Activated CD4-positive, alpha-beta T cell treated with anti-CD3 and anti-CD28 coated beads for 4 hours (primary cell): ENCODE measurements at regions not wholly inside any gene's neighbourhood (a gene's known extent, or its start where the extent isn't known, plus 50 kb on each side); places are given as distances from the start of the nearest gene placed in this dataset.
"Not testable (repeated sequence)": the region's sequence is repeated elsewhere in the genome, so short reads cannot be mapped to it uniquely, and the experiment has no call there.

ENCODE experiments used
- DNase-seq, 2 donors: peaks; one replicate each; pipeline ENCODE4 v3.0.0-alpha.2; 2020

DNA sequence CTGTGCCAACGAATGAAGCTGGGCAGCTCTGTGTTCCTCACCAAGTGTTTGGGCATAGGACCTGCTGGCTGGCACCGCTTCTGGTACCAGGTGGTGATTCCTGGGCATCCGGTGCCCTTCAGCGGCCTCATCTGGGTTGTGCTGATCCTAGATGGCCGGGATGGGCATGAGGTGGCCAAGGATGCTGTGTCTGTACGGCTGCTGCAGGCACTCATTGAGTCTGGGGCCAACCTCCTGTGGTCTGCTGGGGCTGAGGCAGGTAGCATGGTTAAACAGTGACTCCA, 96.1 kb upstream of the PLEKHM1 start:
- DNase-seq: not testable (repeated sequence)

DNA sequence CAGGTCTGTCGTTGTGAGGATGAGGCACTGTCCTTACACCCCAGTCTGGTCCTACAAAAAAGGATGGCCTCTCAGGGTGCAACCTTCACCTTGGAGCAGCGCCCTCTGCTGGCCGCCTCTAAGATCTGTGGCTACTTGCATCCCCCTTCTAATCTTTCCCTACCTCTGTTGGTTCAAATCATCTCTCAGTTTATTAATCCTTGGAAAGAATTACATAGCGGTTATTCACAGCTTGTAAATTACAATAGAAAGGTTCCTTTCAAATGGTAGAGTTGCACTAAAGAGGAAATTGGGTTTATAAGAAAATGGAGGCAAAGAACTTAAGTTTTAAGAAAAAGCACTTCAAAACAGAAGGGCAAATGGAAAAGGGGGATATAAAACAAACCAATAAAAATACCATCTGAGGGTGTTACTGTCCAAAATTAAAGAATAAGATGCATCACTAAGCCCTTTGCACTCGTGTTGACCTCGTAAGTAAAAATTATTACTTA, 102.0 kb upstream of the PLEKHM1 start:
- DNase-seq: peak; percentile 60 to 73

DNA sequence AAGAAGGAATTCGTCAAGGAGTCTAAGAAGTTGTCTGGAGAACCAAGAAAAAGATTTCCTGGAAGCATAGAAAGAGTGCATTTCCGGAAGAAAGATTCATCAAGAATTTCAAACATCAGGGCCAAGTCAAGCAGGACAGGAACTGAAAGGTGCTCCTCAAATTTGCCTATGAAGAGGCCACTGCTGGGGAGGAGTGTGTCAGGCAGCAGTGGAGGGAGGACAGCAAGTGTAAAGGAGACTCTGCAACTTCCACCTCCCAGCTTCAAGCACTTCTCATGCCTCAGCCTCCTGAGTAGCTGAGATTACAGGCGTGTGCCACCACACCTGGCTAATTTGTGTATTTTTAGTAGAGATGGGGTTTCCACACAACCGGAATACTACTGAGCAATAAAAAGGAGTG, 105.8 kb upstream of the PLEKHM1 start:
- DNase-seq: not testable (repeated sequence)

DNA sequence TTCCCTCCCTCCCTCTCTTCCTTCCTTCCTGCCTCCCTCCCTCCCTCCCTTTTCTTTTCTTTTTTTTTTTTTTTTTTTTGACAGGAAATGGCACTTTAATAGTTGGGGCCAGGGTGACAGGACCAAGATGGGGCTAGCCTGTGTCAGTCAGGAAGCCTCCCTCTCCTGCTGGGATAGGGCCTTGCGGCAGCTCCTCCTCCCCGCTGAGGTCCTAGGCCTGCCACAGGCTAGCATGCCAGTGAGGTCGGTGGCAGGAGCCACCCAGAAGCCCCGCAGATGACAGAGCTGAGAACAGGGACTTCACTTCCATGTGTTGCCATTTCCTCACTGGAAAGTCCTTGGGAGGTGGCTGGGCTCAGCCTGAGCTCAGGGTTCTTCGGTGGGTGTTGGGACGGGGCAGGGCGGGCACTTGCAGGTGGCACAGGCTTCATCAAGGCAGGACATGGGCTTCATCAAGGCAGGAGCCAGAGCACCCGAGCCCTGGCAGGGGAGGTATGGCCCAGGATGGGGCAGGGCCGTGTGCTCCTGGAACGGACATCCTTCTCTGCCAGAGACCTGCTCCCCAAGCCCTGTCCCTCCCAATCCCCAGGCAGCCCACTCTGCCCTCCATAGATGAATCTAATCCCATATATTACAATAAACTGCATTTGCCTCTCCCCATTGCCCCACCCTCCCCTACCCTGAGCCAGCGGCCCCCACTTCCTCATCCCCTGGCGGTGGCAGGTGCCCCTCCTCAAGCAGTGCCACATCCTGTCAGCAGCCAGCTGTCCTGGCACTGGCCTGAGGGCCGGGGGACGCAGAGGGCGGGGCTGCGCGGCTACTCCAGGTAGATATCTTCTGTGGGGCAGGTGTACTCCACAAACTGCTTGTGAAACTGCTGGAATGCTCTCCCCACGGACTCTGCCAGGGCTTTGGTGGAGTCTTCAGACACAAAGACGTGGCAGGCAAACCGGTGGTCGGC, 109.8 kb upstream of the PLEKHM1 start:
- DNase-seq: not testable (repeated sequence)

DNA sequence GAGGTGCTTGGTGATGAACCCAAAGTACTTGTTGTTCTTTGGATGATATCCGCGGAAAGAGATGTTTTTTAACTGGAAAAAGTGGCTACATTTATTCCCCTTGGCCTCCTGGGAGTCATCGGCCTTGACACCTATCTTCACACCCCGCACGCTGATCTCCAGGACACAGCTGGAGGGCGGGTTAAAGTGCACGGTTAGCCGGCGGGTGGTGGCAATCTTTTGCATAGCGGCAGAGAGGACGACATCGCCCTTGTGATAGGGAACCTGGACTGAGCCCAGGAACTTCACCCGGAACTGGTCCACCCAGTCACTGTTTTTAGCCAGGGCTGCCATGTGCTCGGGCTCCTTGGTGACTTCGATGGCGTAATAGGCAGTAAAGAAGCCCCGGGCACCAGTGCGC, 110.5 kb upstream of the PLEKHM1 start:
- not testable (repeated sequence) for DNase-seq

DNA sequence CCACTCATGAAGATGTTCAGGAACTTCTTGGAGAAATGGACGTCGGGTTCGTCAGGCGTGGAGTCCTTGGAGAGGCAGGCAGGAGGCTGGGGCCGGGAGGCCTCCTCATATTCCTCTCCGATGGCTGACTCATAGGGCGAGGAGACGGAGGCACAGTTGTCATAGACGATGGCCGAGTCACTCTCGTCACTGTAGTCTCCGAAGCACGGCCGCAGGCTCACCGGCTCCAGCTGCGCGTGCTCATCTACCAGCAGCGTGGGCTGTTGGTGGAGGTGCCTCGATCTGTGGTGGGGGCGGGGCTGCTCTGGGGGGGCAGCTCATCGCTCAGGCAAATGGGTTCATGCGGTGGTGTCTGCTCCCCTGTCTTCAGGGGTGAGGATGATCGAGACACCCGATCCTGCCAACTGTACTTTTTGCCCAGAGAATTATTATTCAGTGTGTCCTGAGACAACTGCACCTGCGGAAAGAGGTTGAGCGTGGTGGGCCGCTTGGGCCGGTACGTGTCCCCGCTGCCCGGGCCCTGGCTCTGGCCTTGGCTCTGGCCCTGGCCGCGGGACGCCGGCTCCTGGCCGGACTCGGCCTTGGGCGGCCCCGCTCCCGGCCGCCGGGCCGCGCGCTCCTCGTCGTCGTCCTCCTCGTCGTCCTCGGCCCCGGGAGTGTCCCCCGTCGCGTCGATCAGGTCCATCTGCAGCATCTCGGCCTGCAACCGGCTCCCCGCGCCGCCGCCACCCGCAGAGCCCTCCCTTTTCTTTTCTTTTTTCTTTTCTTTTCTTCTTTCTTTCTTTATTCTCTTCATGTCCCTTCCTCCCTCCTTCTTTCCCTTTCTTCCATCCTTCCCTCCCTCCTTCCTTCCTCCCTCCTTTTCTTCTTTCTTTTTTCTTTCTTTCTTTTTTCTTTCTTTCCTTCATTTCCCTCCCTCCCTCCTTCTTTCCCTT, 111.4 kb upstream of the PLEKHM1 start:
- DNase-seq: not testable (repeated sequence)

DNA sequence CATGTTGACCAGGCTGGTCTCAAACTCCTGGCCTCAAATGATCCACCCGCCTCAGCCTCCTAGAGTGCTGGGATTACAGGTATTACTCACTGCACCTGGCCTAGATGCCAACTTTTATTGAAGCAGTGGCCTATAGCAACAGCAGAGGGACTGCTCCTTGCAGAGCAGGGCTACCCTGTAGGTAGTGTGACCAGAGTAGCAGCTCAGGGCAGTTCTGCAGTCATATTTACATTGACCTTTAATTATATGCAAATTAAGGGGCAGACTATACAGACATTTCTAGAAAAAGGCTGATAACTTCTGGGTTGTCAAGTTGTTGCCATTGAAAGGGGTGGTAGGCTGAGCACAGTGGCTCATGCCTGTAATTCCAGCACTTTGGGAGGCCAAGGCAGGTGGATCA, 115.2 kb upstream of the PLEKHM1 start:
- DNase-seq: not testable (repeated sequence)

DNA sequence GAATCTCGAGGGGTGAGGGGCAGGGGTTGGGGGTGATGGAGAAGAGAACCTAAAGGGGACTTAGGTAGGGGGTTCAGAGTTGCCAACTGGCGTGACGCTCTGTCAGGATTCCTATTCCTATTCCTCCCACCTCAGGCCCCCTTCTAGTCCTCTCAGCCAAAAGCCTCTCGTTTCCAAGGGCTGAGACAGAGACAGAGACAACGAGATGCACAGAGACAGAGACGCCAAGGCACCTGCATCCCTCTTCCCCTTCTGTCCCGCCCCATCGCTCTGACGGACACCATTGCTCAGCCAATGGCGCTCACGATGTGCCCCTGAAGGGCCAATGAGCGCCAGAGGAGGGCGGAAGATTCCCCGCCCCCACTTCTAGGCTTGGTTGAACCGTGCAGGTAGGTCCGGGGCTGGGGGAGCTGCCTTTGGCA, 129.5 kb upstream of the PLEKHM1 start:
- DNase-seq: peak; percentile 75 to 87

DNA sequence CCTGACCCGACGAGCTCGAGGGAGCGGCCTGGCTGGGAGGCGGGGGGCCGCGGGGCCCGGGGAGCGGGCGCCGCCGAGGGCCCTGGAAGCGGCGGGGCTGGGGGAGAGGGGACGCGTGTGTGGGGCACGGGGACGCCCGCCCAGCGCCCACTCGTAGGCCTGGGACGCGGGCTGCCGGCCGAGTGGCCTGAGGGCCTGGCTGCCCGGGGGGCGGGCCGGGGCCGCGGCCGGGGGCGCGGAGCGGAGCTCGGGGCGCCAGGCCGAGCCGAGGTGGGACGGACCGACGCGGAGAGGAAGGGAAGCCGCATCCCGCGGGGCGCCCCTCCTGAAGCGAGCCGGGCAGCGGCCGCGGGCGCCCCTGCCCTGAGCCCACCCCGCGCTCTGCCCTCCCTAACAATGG, 129.9 kb upstream of the PLEKHM1 start:
- DNase-seq: peak in 1 of 2 donors; percentile 25

DNA sequence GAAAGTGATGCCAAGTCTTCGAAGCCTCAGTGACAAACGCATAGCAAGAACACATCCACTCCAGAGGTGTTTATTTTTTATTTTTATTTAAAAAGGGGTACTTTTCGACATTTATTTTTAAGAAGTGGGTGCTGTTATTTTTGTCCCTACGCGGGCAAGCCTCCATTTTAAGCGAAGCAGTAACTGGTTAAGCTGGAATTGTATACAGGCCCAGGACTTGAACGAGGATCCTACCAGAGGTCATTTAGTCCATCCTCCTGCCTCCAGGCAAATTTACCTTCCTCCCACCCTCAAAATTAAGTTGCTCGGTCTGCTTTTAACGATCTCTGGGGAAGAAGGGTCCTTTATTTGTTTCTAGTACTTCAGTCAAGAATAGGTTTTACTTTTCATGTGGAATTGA, 130.6 kb upstream of the PLEKHM1 start:
- DNase-seq: not testable (repeated sequence)

DNA sequence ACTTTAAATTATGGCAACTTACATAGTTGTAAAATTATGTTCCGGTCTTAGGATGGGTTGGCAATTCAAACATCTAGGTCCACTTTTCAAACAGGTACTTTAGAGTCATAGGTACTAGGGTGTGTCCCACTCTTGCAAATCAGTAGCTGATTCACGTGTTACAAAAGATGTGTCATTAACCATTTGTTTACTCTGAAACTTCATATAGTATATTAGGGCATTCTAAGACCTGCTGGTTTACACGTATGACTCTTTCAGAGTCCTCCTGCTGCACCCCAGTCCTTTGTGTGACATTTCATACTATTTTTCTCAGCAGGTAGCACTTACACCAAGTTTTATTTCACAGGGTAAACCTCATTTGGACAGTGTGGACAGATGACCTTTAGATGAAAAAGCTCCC, 131.8 kb upstream of the PLEKHM1 start:
- not testable (repeated sequence) for DNase-seq

DNA sequence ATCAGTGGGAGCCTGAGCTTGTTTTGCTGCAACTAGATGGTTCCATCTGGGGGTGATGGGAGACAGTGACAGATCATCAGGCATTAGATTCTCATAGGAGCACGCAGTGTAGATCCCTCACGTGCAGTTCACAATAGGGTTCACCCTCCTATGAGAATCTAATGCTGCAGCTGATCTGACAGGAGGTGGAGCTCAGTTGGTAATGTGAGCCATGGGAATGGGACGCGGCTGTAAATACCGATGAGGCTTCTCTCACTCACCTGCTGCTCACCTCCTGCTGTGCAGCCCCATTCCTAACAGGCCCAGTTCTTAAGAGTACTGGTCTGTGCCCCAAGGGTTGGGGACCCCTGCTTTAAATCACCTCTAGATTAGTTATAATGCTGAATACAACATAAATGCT, 137.5 kb upstream of the PLEKHM1 start:
- no peak for DNase-seq

DNA sequence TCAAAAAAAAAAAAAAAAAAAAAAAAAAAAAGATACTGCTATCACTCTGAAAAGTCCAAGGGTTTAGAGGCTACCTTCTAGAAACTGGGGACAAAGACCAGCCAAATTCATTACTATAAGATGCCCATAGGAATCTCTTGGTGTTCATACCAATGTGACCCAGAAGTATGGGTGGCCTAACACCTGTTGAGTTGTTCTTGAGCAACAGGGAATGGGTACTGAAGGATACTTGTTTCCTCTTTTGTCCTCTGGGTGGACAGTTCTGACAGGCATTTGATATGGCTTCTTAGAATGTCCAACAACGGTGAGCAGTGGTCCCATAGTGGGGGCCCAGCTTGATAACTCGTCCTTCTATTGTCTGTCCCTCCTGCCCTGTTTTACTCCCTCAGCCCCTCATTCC, 141.4 kb upstream of the PLEKHM1 start:
- DNase-seq: no peak

DNA sequence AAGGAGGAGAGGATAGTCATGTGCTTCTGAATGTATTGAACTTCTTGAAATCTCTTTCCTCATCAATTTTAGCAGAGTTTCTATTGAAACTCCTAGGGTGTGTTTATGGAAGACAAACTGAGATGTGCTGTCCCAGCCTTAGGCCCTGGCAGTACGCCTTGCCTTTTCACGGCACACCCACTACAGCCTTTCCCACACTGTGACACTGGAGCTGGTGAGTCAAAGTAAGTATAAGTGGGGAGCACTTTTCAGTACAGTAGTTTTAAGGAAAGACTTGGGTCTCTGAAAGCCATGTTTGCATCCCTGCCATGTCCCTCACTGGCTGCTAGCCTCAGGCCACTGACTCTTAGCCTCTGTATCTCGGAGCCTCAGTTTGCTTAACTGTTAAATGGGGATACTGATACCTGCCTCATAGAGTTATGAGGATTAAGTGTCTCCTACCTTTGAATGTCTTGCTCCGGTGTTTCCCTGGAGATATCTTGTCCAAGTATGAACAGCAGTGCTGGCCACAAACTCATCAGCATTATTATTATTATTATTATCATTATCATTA, 144.7 kb upstream of the CRHR1 start:
- DNase-seq: no peak

DNA sequence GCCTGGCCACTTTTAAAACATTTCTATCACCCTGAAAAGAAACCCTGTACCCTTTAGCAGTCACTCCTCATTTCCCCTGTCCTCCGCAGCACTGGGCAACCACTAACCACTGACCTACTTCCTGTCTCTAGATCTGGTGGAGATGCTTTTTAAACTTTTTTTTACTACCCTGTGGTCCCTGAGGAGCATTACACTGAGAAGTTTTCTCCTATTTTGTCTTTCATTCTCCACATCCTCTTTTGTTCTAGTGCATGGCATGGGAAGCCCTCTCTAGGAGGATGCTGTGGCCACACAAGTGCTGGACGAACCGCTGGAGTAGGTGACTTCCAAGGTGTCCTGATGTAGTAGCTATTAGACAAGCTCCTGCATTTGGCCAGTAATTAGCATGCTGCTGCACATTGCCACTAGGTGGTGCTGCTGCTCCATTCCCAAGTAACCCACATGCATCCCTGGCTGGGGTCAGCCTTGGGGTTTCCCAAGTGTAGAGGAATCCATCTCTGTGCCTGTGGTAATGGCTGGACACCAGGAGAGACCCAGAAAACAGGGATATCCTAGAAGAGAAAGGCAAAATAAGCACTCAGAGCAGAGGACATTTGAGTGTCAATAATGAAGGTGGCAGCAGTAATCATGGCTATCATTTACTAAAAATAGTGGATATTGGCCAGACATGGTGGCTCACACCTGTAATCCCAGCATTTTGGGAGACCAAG, 143.8 kb upstream of the CRHR1 start:
- peak; percentile 71 to 76 for DNase-seq

DNA sequence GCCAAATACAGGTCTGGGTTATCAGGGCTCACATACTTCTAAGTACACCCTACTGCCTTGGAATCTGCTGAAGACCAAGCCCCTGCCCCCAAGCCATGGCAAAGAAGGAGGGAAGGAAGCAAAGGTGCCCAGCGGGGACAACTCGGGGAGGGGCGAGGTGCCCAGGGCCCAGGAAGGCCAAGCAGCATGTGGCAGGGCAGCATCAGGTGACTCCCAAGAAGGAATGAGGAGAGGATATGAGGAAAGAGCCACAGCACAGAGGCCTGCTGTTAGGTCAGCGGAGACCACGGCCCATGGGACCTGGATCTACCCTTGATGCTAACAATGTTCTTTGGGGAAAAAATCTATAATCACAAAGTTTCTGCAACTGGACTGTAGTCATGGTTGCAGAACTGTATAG, 142.6 kb upstream of the CRHR1 start:
- no peak for DNase-seq

DNA sequence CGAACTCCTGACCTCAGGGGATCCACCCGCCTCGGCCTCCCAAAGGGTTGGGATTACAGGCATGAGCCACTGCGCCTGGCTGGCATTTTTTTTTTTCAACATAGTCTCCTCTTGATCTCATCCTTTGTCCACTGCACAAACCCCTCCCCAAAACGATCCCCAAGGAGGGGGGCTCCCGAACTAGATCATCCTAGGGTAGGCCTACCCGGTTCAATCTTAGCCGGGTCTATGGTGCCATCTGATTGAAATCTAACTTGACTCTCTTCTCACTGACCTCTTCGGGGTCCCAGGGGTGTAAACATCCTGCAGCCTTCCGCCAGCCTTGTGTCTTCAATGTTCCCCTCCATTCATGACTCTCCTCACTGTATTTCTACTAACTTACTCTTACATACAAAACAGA, 140.5 kb upstream of the CRHR1 start:
- DNase-seq: no peak

DNA sequence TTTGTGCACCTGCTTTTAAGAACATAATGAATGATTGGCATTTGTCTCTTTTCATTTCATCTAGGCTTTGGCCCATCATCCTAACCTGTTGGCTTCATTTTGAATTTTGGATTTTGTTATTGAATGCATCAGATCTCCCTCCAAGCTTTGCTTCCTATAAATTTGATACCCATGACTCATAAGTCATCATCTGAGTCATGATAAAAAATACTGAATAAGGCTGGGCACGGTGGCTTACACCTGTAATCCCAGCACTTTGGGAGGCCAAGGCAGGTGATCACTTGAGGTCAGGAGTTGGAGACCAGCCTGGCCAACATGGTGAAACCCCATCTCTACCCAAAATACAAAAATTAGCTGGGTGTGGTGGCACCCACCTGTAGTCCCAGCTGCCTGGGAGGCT, 139.5 kb upstream of the CRHR1 start:
- DNase-seq: not testable (repeated sequence)

DNA sequence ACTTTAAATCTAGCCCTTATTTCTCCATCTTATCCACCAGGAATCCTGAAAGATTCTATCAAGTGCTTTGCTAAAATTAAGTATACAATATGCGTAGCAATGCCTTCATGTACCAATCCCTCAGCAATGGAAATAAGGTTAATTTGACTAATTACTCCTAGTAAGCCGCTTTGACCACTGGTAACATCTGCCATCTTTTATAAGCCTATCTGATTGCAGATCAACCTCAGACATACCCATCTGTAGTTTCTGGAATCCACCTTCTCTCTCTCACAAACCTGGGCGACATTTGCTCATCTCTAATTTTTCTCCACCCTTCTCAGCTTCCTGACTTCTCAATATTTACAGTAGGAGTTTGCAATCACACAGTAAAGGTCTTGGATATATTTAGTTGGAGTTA, 138.8 kb upstream of the CRHR1 start:
- DNase-seq: no peak

DNA sequence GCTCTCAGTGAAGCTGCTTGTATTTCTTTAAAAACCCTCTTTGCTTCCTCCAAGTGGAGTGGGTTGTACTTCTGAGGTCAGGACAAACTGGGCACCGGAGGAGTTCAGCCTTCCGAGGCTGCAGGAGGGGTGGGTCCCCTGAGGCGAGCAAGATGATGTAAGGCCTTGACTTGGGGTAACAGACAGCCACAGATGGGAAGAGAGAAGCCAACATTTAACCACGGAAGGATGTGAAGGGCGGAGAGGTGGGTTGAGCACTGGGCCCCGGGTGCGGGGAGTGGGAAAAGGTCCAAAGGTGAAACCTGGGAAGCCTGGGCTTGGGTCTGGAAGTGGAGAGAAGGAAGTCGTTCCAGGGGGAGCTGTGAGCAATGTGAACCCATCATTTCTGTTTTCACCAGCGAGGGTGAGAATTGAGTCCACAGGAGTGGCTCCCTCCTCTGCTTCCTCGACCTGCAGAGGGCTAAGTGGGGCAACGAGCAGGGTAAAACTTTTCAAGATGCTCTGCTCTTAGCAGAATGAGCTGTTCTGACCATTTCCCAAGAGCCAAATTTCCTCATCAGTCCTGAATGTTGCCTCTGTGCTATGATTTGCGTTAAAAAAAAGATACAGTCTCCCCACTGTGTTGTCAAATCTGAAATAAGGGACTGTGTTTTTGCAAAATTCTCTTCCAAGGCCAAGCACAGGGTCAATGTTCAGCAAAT, 137.7 kb upstream of the CRHR1 start:
- DNase-seq: no peak

DNA sequence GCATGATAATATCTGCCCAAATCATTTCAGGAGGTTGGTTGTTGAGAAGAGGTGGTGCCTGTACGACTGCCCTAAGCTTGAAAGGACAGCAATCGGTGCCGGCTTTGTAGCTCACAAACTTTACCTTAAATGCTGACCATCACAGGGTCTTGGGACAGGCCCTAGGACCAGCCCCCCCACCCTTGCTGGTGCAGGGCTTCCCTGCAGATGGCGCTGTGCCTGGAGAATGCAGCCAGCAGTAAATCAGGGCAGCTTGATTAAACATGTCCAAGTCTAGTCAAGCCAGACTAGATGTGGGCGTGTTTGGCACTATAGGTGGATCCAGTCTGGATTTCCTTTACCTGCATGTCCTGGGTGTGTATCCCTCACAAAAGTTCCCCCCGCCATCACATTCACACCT, 135.5 kb upstream of the CRHR1 start:
- no peak for DNase-seq

DNA sequence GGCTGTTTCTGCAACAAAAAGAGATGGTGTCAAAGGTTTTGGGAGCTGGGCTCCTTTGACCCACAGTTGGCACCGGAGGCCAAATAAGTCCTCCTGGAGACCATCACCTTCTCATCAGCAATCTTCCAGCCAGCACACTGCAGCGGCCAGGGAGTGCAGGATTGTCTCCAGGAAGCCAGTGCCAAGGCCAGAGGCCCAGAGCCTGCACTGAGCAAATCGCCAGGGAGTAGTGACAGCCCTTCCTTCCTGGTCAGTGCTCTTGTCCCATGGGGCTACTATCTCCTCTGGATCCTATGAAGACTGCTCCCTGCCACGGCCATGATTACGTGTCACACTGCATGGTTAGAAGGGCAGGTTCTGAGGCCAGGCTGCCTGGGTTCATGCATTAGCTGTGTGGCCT, 134.3 kb upstream of the CRHR1 start:
- DNase-seq: no peak
